PC-3 (cell line): ENCODE measurements at regions not wholly inside any gene's neighbourhood (a gene's known extent, or its start where the extent isn't known, plus 50 kb on each side); places are given as distances from the start of the nearest gene placed in this dataset.

ENCODE experiments used
- ATAC-seq: fragments of 200-7000 bp; cut with Tn5 transposase; 2 replicates; pipeline ENCODE4 v1.9.1; 2020; ENCODE audit warnings: mild to moderate bottlenecking, moderate library complexity
- BruUV-seq: library from RNA; stranded (reverse); fragments of 400-500 nt; replicated peaks from 2 replicates; lab custom pipeline; 2021; lab: Mats Ljungman, UMichigan
- CTCF ChIA-PET: fragments of 300-600 bp; sonication (Branson Sonifier 250); formaldehyde crosslinking; loops from one replicate; lab custom pipeline; 2022; ENCODE audit warnings: antibody characterized with exemption; lab: Charles Lee
- POLR2A ChIA-PET: fragments of 300-600 bp; sonication (Branson Sonifier 250); formaldehyde crosslinking; loops from one replicate; lab custom pipeline; 2022; ENCODE audit warnings: antibody characterized with exemption; ENCODE audit not compliant: unreplicated experiment; lab: Charles Lee
- DNase-seq: peaks from one replicate; pipeline ENCODE4 v3.0.0-alpha.2; 2015
- H2AFZ ChIP-seq: fragments of 300-600 bp; sonication (generic); 2 replicates; pipeline ENCODE4 v1.6.0; 2016; ENCODE audit warnings: antibody characterized with exemption, low read length
- H3F3A ChIP-seq: fragments of 300-600 bp; sonication (generic); one replicate; pipeline ENCODE4 v1.6.0; 2017; ENCODE audit warnings: antibody characterized with exemption, low read length, control low read depth, mild to moderate bottlenecking; ENCODE audit not compliant: unreplicated experiment
- H3K27ac ChIP-seq: fragments of 300-600 bp; sonication (generic); 2 replicates; pipeline ENCODE4 v1.5.1; 2016; ENCODE audit warnings: mild to moderate bottlenecking, low read length
- H3K27me3 ChIP-seq: fragments of 300-600 bp; sonication (generic); 2 replicates; pipeline ENCODE4 v1.6.1; 2016; ENCODE audit warnings: low read length, mixed read lengths
- H3K36me3 ChIP-seq: fragments of 300-600 bp; sonication (generic); 2 replicates; pipeline ENCODE4 v1.6.1; 2016; ENCODE audit warnings: low read depth, mixed run types, low read length, mixed read lengths
- H3K4me1 ChIP-seq: fragments of 300-600 bp; sonication (generic); 2 replicates; pipeline ENCODE4 v1.5.1; 2016; ENCODE audit warnings: low read length; ENCODE audit not compliant: insufficient read depth
- H3K4me2 ChIP-seq: fragments of 300-600 bp; sonication (generic); 2 replicates; pipeline ENCODE4 v1.6.0; 2016; ENCODE audit warnings: low read length
- H3K4me3 ChIP-seq: fragments of 300-600 bp; sonication (generic); 2 replicates; pipeline ENCODE4 v1.5.1; 2016; ENCODE audit warnings: mild to moderate bottlenecking, low read length, mixed read lengths
- H3K79me2 ChIP-seq: fragments of 300-600 bp; sonication (generic); 2 replicates; pipeline ENCODE4 v1.6.1; 2017; ENCODE audit warnings: low read length, mixed read lengths
- H3K9ac ChIP-seq: fragments of 300-600 bp; sonication (generic); 2 replicates; pipeline ENCODE4 v1.6.0; 2016; ENCODE audit warnings: mild to moderate bottlenecking, low read length
- H3K9me2 ChIP-seq: fragments of 300-600 bp; sonication (generic); replicated peaks from 2 replicates; pipeline ENCODE4 v1.6.1; 2016; ENCODE audit warnings: mixed run types, low read length, mixed read lengths
- H3K9me3 ChIP-seq: fragments of 300-600 bp; sonication (generic); 2 replicates; pipeline ENCODE4 v1.6.1; 2016; ENCODE audit warnings: low read length, mixed read lengths
- H4K20me1 ChIP-seq: fragments of 300-600 bp; sonication (generic); 2 replicates; pipeline ENCODE4 v1.6.1; 2016; ENCODE audit warnings: low read length, mixed read lengths
- CTCF ChIP-seq: fragments of 300-600 bp; sonication (generic); conservative IDR thresholded peaks from 2 replicates; pipeline ENCODE4 v1.5.1; 2017; ENCODE audit warnings: antibody characterized with exemption, low read depth, mild to moderate bottlenecking, low read length
- EZH2 ChIP-seq: fragments of 300-600 bp; sonication (generic); IDR thresholded peaks from one replicate; pipeline ENCODE4 v1.6.1; 2017; ENCODE audit warnings: antibody characterized with exemption, mild to moderate bottlenecking, low read length; ENCODE audit not compliant: unreplicated experiment
- EZH2phosphoT487 ChIP-seq: fragments of 300-600 bp; sonication (generic); IDR thresholded peaks from 2 replicates; pipeline ENCODE4 v1.6.1; 2018; ENCODE audit warnings: mild to moderate bottlenecking, antibody characterized with exemption, low read length, borderline replicate concordance
- intact Hi-C: fragments of 100-400 bp; cut with micrococcal nuclease; formaldehyde crosslinking; loops from 2 replicates; pipeline ENCODE4 v1.9.0; 2023

- Histone ChIP-seq H3K4me1 (no peaks in the 10 kb centered on the region), H3K27me3 (no peaks in the 10 kb centered on the region), H3K9ac (no peak overlapping the region), H3K9me2 (no peaks in the 10 kb centered on the region), H3K79me2 (no peaks in the 10 kb centered on the region), H3K36me3 (no peaks in the 10 kb centered on the region), H3F3A (no peaks in the 10 kb centered on the region), H3K9me3 (no peaks in the 10 kb centered on the region), H3K4me3 (no peak overlapping the region), H3K27ac (no peak overlapping the region), H2AFZ (no peak overlapping the region), H3K4me2 (no peak overlapping the region), H4K20me1 (no peaks in the 10 kb centered on the region)
- ATAC-seq: no peak
- DNase-seq: no peak
- ChIA-PET CTCF (no interaction called here), POLR2A (no interaction called here)
- intact Hi-C loops: no loop called here
- TF ChIP-seq EZH2phosphoT487 (no peak), EZH2 (no peak), CTCF (no peak)
- BruUV-seq: no TSS peak
Observed at GRCh38 chr4:91904556-91904955, 399.2 kb upstream of the GRID2 start.

- H3K9me3 ChIP-seq: no peaks in the 10 kb centered on the region
- intact Hi-C loops: no loop called here
- no peak overlapping the region for H3K4me3 ChIP-seq
- no peaks in the 10 kb centered on the region for H3K79me2 ChIP-seq
- H3K27ac ChIP-seq: no peak overlapping the region
- H3K9me2 ChIP-seq: no peaks in the 10 kb centered on the region
- no peak overlapping the region for H3K9ac ChIP-seq
- H3K27me3 ChIP-seq: no peaks in the 10 kb centered on the region
- BruUV-seq: no TSS peak
- DNase-seq (no peak), ATAC-seq (no peak)
- ChIA-PET CTCF (no interaction called here), POLR2A (no interaction called here)
- H4K20me1 ChIP-seq: no peaks in the 10 kb centered on the region
- H3K4me2 ChIP-seq: no peak overlapping the region
- H3K36me3 ChIP-seq: no peaks in the 10 kb centered on the region
- TF ChIP-seq EZH2phosphoT487: no peak
- no peak for TF ChIP-seq CTCF
- TF ChIP-seq EZH2: no peak
- H3K4me1 ChIP-seq: peaks cover 5% of the 10 kb centered on the region; the same call in 1 of the 2 replicates
- H3F3A ChIP-seq: no peaks in the 10 kb centered on the region
- peak overlapping the region; percentile 48 for H2AFZ ChIP-seq
Observed at GRCh38 chr4:91909963-91910362, 393.8 kb upstream of the GRID2 start.

- ChIA-PET POLR2A (no interaction called here), CTCF (no interaction called here)
- intact Hi-C loops: no loop called here
- Histone ChIP-seq H3K4me2 (no peak overlapping the region), H3K9me2 (no peaks in the 10 kb centered on the region), H3K9ac (no peak overlapping the region), H3K79me2 (no peaks in the 10 kb centered on the region), H3K27me3 (no peaks in the 10 kb centered on the region), H3K4me3 (no peak overlapping the region), H3K9me3 (no peaks in the 10 kb centered on the region), H3K27ac (no peak overlapping the region), H3F3A (no peaks in the 10 kb centered on the region), H3K4me1 (peaks cover 5% of the 10 kb centered on the region; the same call in 1 of the 2 replicates), H4K20me1 (no peaks in the 10 kb centered on the region), H2AFZ (no peak overlapping the region), H3K36me3 (no peaks in the 10 kb centered on the region)
- TF ChIP-seq EZH2: no peak
- DNase-seq (peak; percentile 29), ATAC-seq (no peak)
- no TSS peak for BruUV-seq
Observed at GRCh38 chr4:91914176-91914804, 389.5 kb upstream of the GRID2 start.
